ENCODE measurements at regions not wholly inside any gene's neighbourhood (a gene's known extent, or its start where the extent isn't known, plus 50 kb on each side); places are given as distances from the start of the nearest gene placed in this dataset.

- TF ChIP-seq CTCF (IDR thresholded peaks at IDR 0.05) = no peak
- TF ChIP-seq POLR2A (IDR thresholded peaks at IDR 0.05; ENCODE audit: low read depth) = no peak
- TF ChIP-seq POLR2AphosphoS5 (IDR thresholded peaks at IDR 0.05) = no peak
- TF ChIP-seq EP300 (IDR thresholded peaks at IDR 0.05) = no peak
These were observed 439.7 kb upstream of the SETBP1 start for GRCh38 chr18:44241020-44241419.
